Vagina (tissue), 2 donors: ENCODE measurements at regions not wholly inside any gene's neighbourhood (a gene's known extent, or its start where the extent isn't known, plus 50 kb on each side); places are given as distances from the start of the nearest gene placed in this dataset.

Experiments used
- CTCF ChIP-seq, 3 experiments: fragments of 450-650 bp in 2 of 3; fragments of 200-600 bp in 1 of 3; sonication (generic) in 1 of 3; IDR thresholded peaks; one replicate each; pipeline ENCODE4 v1.5.1; 2017 to 2019; ENCODE audit warnings: antibody characterized with exemption in 3 of 3, mild to moderate bottlenecking in 2 of 3, moderate library complexity in 2 of 3
- POLR2A ChIP-seq, 2 donors: fragments of 450-650 bp; IDR thresholded peaks; one replicate each; pipeline ENCODE4 v1.6.1; 2017; ENCODE audit warnings: antibody characterized with exemption in 2 of 2, mild to moderate bottlenecking in 2 of 2, moderate library complexity in 2 of 2
- POLR2AphosphoS5 ChIP-seq, 2 donors: sonication (generic); formaldehyde crosslinking; IDR thresholded peaks; one replicate each; pipeline ENCODE4 v1.9.0; 2017; ENCODE audit warnings: antibody characterized with exemption in 2 of 2, mild to moderate bottlenecking in 2 of 2, low read depth in 1 of 2; ENCODE audit not compliant: insufficient read depth in 1 of 2

- no peak for TF ChIP-seq CTCF (IDR thresholded peaks at IDR 0.05)
- TF ChIP-seq POLR2AphosphoS5 (IDR thresholded peaks at IDR 0.05; ENCODE audit: insufficient read depth in 1 of 2, low read depth in 1 of 2): no peak
- no peak for TF ChIP-seq POLR2A (IDR thresholded peaks at IDR 0.05)
Observed at GRCh38 chr2:8491296-8492027, 190.4 kb upstream of the ID2 start.
